ENCODE measurements at regions not wholly inside any gene's neighbourhood (a gene's known extent, or its start where the extent isn't known, plus 50 kb on each side); places are given as distances from the start of the nearest gene placed in this dataset.

- intact Hi-C loops (cut with micrococcal nuclease; ENCODE audit: unreplicated experiment) = no loop called here
- Histone ChIP-seq H3K4me1 (ENCODE audit: insufficient read depth, low read length) (no peaks in the 10 kb centered on the region; the same call in 1 of the 2 replicates), H3K4me2 (ENCODE audit: low read depth, low read length) (no peak overlapping the region), H3K4me3 (replicated peaks in 1 of 3; ENCODE audit: insufficient read depth in 1 of 3, low read depth in 2 of 3, low read length in 3 of 3) (no peak overlapping the region), H3K36me3 (replicated peaks in 1 of 2; ENCODE audit: control insufficient read depth in 1 of 2, insufficient read depth in 2 of 2, low read length in 2 of 2) (no peaks in the 10 kb centered on the region; a peak in 1 of 5 replicates), H2AFZ (ENCODE audit: low read length) (no peak overlapping the region), H3K79me2 (ENCODE audit: insufficient read depth, low read length) (no peaks in the 10 kb centered on the region), H3K27ac (ENCODE audit: extremely low read length, insufficient read depth, low read length) (no peak overlapping the region), H3K27me3 (ENCODE audit: control insufficient read depth in 1 of 2, insufficient read depth in 2 of 2, low read length in 2 of 2) (no peaks in the 10 kb centered on the region), H3K9ac (ENCODE audit: insufficient read depth, low read depth, low read length) (no peak overlapping the region), H3K9me3 (ENCODE audit: low read length) (peaks cover 10% of the 10 kb centered on the region; the same call in 1 of the 2 replicates), H4K20me1 (ENCODE audit: insufficient read depth, low read length) (no peaks in the 10 kb centered on the region)
- POLR2A ChIA-PET = no interaction called here
- WGBS (ENCODE audit: low lambda C conversion rate) = 40% methylated on average over 3 of the region's 3 CpGs
- in situ Hi-C loops (cut with HindIII; ENCODE audit: extremely low pct_ligation_motif_present, low pct_unique_long_range_greater_than_20kb) = no loop called here
- FAIRE-seq (no peak), DNase-seq (ENCODE audit: low spot score) (peak; percentile 12), ATAC-seq (peak; percentile 70)
- no TSS peak for BruUV-seq (replicated peaks)
- CTCF ChIA-PET (ENCODE audit: low intra/inter-chr PET ratio, low total read pairs) = no interaction called here
- peak; percentile 8; the same call in 1 of the 2 replicates for TF ChIP-seq CEBPB (IDR thresholded peaks at IDR 0.05; ENCODE audit: borderline replicate concordance, low read depth, low read length)
- TF ChIP-seq ZMYM4 (CRISPR knock-in tag; IDR thresholded peaks at IDR 0.05) = 0 out of 2 replicates have a peak, but pooled peaks have one; percentile 23
- TF ChIP-seq, protein P1, sequence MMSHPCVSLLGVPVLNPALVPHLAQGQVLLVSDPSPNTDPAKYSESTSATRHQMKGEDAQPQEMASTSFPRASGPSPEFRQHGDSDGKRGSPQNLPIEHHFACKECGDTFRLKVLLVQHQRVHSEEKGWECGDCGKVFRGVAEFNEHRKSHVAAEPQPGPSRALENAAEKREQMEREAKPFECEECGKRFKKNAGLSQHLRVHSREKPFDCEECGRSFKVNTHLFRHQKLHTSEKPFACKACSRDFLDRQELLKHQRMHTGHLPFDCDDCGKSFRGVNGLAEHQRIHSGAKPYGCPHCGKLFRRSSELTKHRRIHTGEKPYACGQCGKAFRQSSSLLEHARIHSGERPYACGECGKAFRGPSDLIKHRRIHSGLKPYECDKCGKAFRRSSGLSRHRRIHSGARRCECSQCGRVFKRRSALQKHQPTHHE (CRISPR knock-in tag; IDR thresholded peaks at IDR 0.05; ENCODE audit: borderline replicate concordance) = no peak
- no peak for TF ChIP-seq HOXA5 (CRISPR knock-in tag; IDR thresholded peaks at IDR 0.05)
- peak; percentile 57; the same call in 1 of the 2 replicates for TF ChIP-seq FOSL2 (CRISPR knock-in tag; IDR thresholded peaks at IDR 0.05)
- TF ChIP-seq SOX13 (IDR thresholded peaks at IDR 0.05) = no peak
- TF ChIP-seq SOX13 (CRISPR knock-in tag; conservative IDR thresholded peaks at IDR 0.05 in 1 of 2, IDR thresholded peaks at IDR 0.05 in 1 of 2) = peak in 1 of 2 experiments; percentile 49; a peak in 1 of 4 replicates
- no peak for TF ChIP-seq RARG (CRISPR knock-in tag; IDR thresholded peaks at IDR 0.05; ENCODE audit: low read depth)
- TF ChIP-seq ZBTB33 (CRISPR knock-in tag; IDR thresholded peaks at IDR 0.05) = 0 out of 2 replicates have a peak, but pooled peaks have one; percentile 40
- TF ChIP-seq ZNF616 (CRISPR knock-in tag; IDR thresholded peaks at IDR 0.05; ENCODE audit: low read depth) = no peak
- TF ChIP-seq TARDBP (CRISPR knock-in tag; IDR thresholded peaks at IDR 0.05) = no peak
- no peak for TF ChIP-seq SOX6 (IDR thresholded peaks at IDR 0.05)
- TF ChIP-seq SOX6 (CRISPR knock-in tag; IDR thresholded peaks at IDR 0.05) = peak; percentile 18; the same call in 1 of the 2 replicates
- TF ChIP-seq ZBTB37 (CRISPR knock-in tag; IDR thresholded peaks at IDR 0.05) = no peak
- no peak for TF ChIP-seq ATF6 (CRISPR knock-in tag; conservative IDR thresholded peaks at IDR 0.05)
- peak; percentile 63 for TF ChIP-seq HNF4A (CRISPR knock-in tag; IDR thresholded peaks at IDR 0.05)
- no peak for TF ChIP-seq NR2F6 (IDR thresholded peaks at IDR 0.05)
- TF ChIP-seq NR2F6 (CRISPR knock-in tag; IDR thresholded peaks at IDR 0.05) = 0 out of 2 replicates have a peak, but pooled peaks have one; percentile 9
- peak; percentile 19; the same call in 1 of the 2 replicates for TF ChIP-seq CEBPG (CRISPR knock-in tag; IDR thresholded peaks at IDR 0.05)
Observed at GRCh38 chrX:63453571-63453970, 102.4 kb upstream of the SPIN4 start.

All from HepG2 (cell line).